Activated CD8-positive, alpha-beta memory T cell treated with anti-CD3 and anti-CD28 coated beads, Interleukin-2, amount 50 U/mL, for 1 hour (primary cell): ENCODE measurements at regions not wholly inside any gene's neighbourhood (a gene's known extent, or its start where the extent isn't known, plus 50 kb on each side); places are given as distances from the start of the nearest gene placed in this dataset.

Experiments
- DNase-seq: peaks from one replicate; pipeline ENCODE4 v3.0.0-alpha.2; 2020; ENCODE audit errors: extremely low read depth

GRCh38 chr2:150903055-150903454 is 358.6 kb downstream of the RBM43 start:
- no peak for DNase-seq

- DNase-seq = no peak
These were observed 360.8 kb downstream of the RBM43 start for GRCh38 chr2:150900913-150901312.

GRCh38 chr2:150895968-150896367 is 365.7 kb downstream of the RBM43 start:
- DNase-seq = no peak

- DNase-seq = no peak
These were observed 372.5 kb downstream of the RBM43 start for GRCh38 chr2:150889141-150889540.

GRCh38 chr2:150888337-150888736 is 373.3 kb downstream of the RBM43 start:
- no peak for DNase-seq

- DNase-seq = no peak
These were observed 373.7 kb downstream of the RBM43 start for GRCh38 chr2:150887926-150888325.

- no peak for DNase-seq
These were observed 375.8 kb downstream of the RBM43 start for GRCh38 chr2:150885774-150886386.

- no peak for DNase-seq
These were observed 376.4 kb downstream of the RBM43 start for GRCh38 chr2:150885236-150885635.

- no peak for DNase-seq
These were observed 378.1 kb downstream of the RBM43 start for GRCh38 chr2:150883613-150883895.

- DNase-seq = no peak
These were observed 378.7 kb downstream of the RBM43 start for GRCh38 chr2:150882751-150883612.

- DNase-seq = no peak
These were observed 380.7 kb downstream of the RBM43 start for GRCh38 chr2:150880986-150881385.

- DNase-seq = no peak
These were observed 383.3 kb downstream of the RBM43 start for GRCh38 chr2:150878356-150878755.

- no peak for DNase-seq
These were observed 385.3 kb downstream of the RBM43 start for GRCh38 chr2:150876251-150876950.

GRCh38 chr2:150873396-150873772 is 385.9 kb upstream of the RND3 start:
- no peak for DNase-seq

GRCh38 chr2:150872756-150873395 is 385.4 kb upstream of the RND3 start:
- no peak for DNase-seq

GRCh38 chr2:150866431-150866830 is 379.0 kb upstream of the RND3 start:
- DNase-seq = no peak

GRCh38 chr2:150863691-150864090 is 376.2 kb upstream of the RND3 start:
- no peak for DNase-seq

- DNase-seq = no peak
These were observed 372.8 kb upstream of the RND3 start for GRCh38 chr2:150860301-150860700.

GRCh38 chr2:150859877-150860276 is 372.4 kb upstream of the RND3 start:
- DNase-seq = no peak

- no peak for DNase-seq
These were observed 371.7 kb upstream of the RND3 start for GRCh38 chr2:150859162-150859561.

- no peak for DNase-seq
These were observed 370.9 kb upstream of the RND3 start for GRCh38 chr2:150858382-150858781.

- no peak for DNase-seq
These were observed 369.3 kb upstream of the RND3 start for GRCh38 chr2:150856596-150857281.
